GM21786 (cell line): ENCODE measurements at regions not wholly inside any gene's neighbourhood (a gene's known extent, or its start where the extent isn't known, plus 50 kb on each side); places are given as distances from the start of the nearest gene placed in this dataset.
"Not testable (repeated sequence)": the region's sequence is repeated elsewhere in the genome, so short reads cannot be mapped to it uniquely, and the experiment has no call there.

Source experiments
- ATAC-seq: cut with Tn5 transposase; IDR thresholded peaks from one replicate; pipeline ENCODE4 v1.9.1; 2021; ENCODE audit not compliant: unreplicated experiment

DNA sequence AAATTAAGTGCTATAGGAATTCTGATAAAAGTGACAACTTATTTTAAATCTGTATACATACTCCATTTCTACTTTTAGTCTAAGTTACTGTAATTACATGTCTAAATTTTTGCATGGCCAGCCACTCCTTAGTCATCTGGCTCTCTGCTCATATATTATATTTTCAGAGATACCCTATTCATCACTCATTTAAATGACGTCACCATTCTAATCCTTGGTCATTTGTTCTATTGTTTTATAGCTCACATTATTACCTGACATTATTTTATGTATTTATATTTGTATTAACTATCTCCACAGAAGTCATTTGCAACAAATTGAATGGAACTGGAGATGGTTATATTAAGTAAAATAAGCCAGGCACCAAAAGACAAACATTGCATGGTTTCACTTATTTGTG lies 179.6 kb upstream of the CXorf51A start:
- no peak for ATAC-seq

- ATAC-seq, result no peak
Observed at GRCh38 chrX:146973283-146973682, 158.7 kb upstream of the CXorf51A start.

DNA sequence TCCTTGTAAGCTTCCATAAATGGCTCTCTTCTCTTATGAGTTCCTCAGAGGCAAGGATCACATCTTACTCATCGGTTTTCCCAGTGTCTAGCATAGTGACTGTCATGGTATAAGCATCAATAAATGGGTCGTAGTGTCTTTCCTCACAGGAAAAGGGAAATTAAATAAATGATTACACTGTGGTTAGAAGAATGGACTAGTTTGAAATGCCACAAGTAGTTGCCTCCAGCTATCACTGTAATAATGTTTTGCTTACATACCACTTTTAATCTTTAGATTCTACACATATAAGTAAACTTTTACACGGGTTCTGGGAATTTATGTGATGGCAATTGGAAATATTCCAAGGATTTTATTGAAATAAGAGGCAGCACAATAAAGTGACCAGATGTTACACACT lies 152.8 kb upstream of the CXorf51A start:
- no peak for ATAC-seq

DNA sequence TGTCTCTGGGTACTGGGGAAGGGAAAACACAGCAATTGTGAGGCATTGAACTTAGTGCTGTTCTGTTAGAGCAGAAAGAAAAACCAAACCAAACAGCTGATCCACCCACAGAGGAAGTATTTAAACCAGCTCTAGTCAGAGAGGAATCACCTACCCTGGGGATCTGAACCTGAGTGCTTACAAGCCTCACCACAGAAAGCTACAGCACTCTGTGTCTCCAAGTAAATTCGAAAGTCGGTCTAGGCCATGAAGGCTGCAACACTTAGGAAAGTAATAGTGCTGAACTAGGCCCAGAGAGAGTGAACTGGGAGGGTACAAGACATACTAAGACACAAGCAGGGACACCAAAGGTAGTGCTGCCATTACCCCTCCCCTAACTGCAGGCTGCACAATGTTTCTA lies 142.2 kb upstream of the CXorf51A start:
- no peak for ATAC-seq

GRCh38 chrX:146934256-146934655 lies 119.7 kb upstream of the CXorf51A start:
- ATAC-seq, result peak; percentile 55

GRCh38 chrX:146932997-146933396 lies 118.5 kb upstream of the CXorf51A start:
- not testable (repeated sequence) for ATAC-seq

- no peak for ATAC-seq
Observed at GRCh38 chrX:146921204-146921603, 106.7 kb upstream of the CXorf51A start.

DNA sequence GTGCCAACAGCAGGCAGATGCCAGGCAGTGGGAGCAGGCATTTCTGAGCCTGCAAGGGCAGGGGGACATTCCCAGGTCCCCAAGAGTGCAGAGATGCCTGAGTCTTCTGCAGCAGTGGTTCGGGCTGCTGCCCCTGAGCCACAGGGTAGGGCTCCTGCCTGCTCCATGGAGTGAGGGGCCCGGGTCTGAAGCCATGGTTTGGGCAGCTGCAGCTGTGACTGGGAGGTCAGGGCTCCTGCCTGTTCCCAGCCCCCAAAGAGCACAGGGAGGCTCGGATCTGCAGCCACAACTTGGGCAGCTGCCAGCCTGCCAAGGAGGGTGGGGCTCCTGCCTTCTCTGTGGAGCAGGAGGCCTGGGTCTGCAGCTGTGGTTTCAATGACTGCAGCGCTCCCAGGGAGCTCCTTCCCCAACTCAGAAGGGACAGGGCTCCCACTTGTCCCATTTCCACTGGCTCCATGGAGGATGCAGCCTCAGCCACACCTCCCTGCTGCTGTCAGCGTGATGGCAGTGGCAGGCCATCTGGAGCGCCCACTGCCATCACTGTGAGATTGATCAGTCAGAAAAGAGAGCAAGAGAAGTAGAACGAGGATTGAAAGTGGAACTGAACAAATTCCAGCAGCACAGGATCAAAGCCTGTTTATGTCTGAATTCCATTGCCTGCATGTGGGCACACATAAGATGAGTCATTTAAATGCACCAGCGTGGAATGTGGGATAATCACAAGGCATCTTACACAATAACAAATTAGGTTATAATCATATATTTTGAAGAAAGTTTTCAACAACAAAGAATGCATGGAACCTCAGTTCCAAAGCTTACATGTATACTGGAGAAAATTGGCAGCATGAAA lies 93.1 kb upstream of the CXorf51A start:
- no peak for ATAC-seq

DNA sequence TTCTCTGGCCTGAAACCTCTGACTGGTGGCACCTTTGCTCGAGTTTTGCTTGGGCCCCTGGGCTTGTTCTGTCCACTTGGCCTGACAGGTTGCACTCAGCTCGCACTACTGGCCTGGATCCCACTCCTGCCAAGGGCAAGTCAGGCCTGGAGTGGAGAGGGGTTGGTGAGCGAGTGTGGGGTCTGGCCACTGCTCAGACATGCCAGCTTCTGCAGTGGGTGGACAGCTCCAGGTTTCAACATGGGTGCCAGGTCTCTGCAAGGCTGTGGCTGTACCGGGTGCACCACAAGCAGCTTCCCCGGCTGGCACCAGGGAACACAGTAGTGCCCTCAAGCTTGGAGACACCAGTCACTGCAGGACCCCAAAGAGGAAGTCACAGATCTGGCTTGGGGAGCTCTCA lies 91.6 kb upstream of the CXorf51A start:
- no peak for ATAC-seq

- ATAC-seq, result no peak
Observed at GRCh38 chrX:146887020-146887419, 72.5 kb upstream of the CXorf51A start.

GRCh38 chrX:146881521-146881920 lies 67.0 kb upstream of the CXorf51A start:
- ATAC-seq, result no peak

GRCh38 chrX:146866846-146867245 lies 52.3 kb upstream of the CXorf51A start:
- ATAC-seq, result not testable (repeated sequence)

DNA sequence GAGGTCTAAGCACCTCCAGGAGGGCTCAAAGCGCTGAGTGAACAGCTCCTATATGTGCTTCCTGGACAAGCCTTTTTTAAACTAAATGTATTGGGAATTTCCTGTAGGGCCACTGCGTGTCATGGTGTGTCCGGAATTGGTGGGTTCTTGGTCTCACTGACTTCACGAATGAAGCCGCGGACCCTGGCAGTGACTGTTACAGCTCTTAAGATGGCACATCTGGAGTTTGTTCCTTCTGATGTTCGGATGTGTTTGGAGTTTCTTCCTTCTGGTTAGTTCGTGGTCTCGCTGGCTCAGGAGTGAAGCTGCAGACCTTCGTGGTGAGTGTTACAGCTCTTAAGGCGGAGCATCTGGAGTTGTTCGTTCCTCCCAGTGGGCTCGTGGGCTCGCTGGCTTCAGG lies 51.2 kb upstream of the CXorf51A start:
- not testable (repeated sequence) for ATAC-seq
